Glutamatergic neuron (in vitro differentiated cells): ENCODE measurements at regions not wholly inside any gene's neighbourhood (a gene's known extent, or its start where the extent isn't known, plus 50 kb on each side); places are given as distances from the start of the nearest gene placed in this dataset.

ENCODE experiments used
- DNase-seq: peaks from one replicate; pipeline ENCODE4 v3.0.0; 2022
- H3K27ac Mint-ChIP-seq: one replicate; pipeline ENCODE4 v1.8.0; 2020; ENCODE audit warnings: mild to moderate bottlenecking, mixed read lengths, inconsistent platforms; ENCODE audit not compliant: unreplicated experiment
- H3K27me3 Mint-ChIP-seq: one replicate; pipeline ENCODE4 v1.8.0; 2020; ENCODE audit warnings: mild to moderate bottlenecking, moderate library complexity, mixed read lengths, inconsistent platforms; ENCODE audit not compliant: unreplicated experiment
- H3K36me3 Mint-ChIP-seq: one replicate; pipeline ENCODE4 v1.8.0; 2020; ENCODE audit warnings: mild to moderate bottlenecking, mixed read lengths, inconsistent platforms; ENCODE audit not compliant: unreplicated experiment
- H3K4me1 Mint-ChIP-seq: one replicate; pipeline ENCODE4 v1.8.0; 2020; ENCODE audit warnings: mild to moderate bottlenecking, low read depth, mixed read lengths, inconsistent platforms; ENCODE audit not compliant: unreplicated experiment
- H3K4me3 Mint-ChIP-seq: one replicate; pipeline ENCODE4 v1.8.0; 2020; ENCODE audit warnings: mild to moderate bottlenecking, mixed read lengths, inconsistent platforms; ENCODE audit not compliant: unreplicated experiment
- H3K9me3 Mint-ChIP-seq: one replicate; pipeline ENCODE4 v1.8.0; 2020; ENCODE audit warnings: mild to moderate bottlenecking, moderate library complexity, mixed read lengths, inconsistent platforms; ENCODE audit not compliant: unreplicated experiment
- CTCF ChIP-seq: fragments of 200-600 bp; sonication (generic); IDR thresholded peaks from one replicate; pipeline ENCODE4 v1.5.0; 2021; ENCODE audit not compliant: partially characterized antibody, unreplicated experiment

DNA sequence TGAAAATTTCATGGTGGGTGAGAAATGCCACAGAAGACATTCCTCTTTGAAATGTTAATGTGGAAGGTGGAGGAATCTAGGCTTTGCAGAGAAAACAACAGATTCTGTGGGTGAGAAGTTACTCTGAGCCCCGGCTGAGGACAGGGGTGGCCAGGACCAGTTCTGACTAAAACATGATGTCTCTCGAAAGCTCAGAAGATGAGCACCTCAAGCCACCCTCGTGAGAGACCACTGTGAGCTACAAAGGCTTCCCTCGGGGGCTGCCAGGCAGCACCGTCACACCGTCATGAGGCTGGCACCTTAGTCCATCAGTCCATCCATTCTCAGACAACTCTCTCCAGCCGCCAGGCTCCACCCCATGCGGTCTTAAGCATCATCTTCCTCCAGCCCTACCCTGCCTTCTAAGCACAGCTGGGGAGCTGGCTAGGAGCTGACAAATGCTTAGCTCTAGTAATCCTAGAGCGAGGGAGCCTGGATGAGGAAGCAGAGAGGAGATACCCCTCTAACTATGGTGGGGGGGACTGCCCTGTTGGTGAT lies 360.5 kb downstream of the SHANK2 start:
- Mint-ChIP-seq H3K9me3 (peaks cover 5% of the 10 kb centered on the region), H3K27ac (no peak overlapping the region), H3K36me3 (peaks cover 6% of the 10 kb centered on the region), H3K4me1 (no peaks in the 10 kb centered on the region), H3K4me3 (no peak overlapping the region), H3K27me3 (no peaks in the 10 kb centered on the region)
- DNase-seq: no peak
- no peak for TF ChIP-seq CTCF

DNA sequence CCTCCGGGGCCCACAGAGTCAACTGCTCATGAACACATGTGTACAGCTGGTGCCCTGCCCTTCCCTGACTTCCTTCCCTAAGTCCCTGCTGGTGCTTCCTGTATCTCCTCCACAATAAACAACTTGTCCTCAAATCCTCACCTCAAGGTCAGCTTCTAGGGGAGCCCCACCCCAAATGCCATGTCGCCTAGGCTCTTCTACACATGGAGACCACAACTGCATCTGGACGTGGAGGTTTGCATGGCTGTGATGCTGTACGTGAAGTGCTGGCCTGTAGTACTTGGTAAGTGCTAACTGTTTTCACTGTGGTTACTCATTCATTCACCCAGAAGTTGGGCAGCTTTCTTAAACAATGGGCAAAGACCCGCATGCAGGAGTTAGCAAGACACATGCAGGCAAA lies 359.5 kb downstream of the SHANK2 start:
- Mint-ChIP-seq H3K4me1 (no peaks in the 10 kb centered on the region), H3K36me3 (peaks cover 9% of the 10 kb centered on the region), H3K4me3 (no peak overlapping the region), H3K9me3 (peaks cover 6% of the 10 kb centered on the region), H3K27me3 (no peaks in the 10 kb centered on the region), H3K27ac (no peak overlapping the region)
- no peak for TF ChIP-seq CTCF
- DNase-seq: no peak

DNA sequence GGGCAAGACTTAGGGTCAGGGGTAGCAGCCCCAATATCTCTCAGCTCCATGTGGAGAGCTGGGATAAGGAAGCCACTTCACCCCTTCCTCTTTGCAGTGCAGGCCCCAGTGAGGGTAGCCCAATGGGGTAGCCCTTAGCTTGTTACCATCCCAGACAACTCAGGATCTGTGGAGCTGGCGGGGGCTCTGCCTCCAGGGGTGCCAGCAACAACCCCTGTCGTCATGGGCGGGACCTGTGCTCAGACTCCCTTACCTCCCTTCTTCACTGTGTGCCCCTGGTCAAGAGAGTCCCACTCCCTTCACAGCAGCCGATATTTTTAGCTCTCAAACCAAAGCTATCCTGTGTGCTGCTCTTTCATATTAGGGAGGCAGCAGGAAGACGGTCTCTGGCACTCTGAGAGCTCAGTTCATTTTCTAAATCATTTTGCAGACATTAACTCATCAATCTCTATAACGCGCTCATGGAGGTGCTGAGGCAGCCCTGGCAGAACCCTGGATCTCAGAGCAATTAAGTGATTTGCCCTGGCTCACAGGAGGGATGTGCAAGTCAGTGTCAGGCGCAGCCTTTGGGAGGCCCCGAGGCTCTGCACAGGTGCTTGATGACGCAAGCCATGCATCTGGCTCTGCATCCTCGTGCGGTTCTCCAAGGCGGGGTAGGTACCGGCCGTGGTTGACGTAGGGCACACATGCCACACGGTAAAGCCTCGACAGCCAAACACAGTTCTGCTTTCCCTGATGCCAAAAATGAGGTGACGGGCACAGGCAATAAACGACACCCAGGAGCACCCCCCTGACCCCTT lies 357.6 kb downstream of the SHANK2 start:
- no peak for TF ChIP-seq CTCF
- Mint-ChIP-seq H3K36me3 (peaks cover 12% of the 10 kb centered on the region), H3K9me3 (peaks cover 5% of the 10 kb centered on the region), H3K4me1 (no peaks in the 10 kb centered on the region), H3K27ac (no peak overlapping the region), H3K27me3 (no peaks in the 10 kb centered on the region), H3K4me3 (no peak overlapping the region)
- DNase-seq: no peak

DNA sequence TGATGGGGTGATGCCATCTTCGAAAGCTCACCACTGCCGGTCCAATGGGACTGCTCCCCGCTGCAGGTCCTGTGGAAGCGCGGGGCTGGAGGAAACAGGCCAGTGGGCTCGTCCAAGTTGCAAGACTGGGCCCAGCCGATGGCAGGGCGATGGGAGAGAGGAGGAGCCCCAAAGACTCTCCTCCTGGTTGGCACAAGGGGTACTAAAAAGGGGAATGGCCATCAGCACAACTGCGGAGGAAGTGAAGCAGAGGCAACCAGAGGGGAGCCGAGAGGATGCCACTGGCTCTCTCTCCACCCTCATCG lies 357.1 kb downstream of the SHANK2 start:
- Mint-ChIP-seq H3K27ac (no peak overlapping the region), H3K36me3 (peaks cover 12% of the 10 kb centered on the region), H3K27me3 (no peaks in the 10 kb centered on the region), H3K4me3 (no peak overlapping the region), H3K4me1 (no peaks in the 10 kb centered on the region), H3K9me3 (peaks cover 5% of the 10 kb centered on the region)
- no peak for TF ChIP-seq CTCF
- no peak for DNase-seq

GRCh38 chr11:70897429-70897828 lies 354.9 kb downstream of the SHANK2 start:
- Mint-ChIP-seq H3K9me3 (peaks cover 4% of the 10 kb centered on the region), H3K4me3 (no peak overlapping the region), H3K27ac (no peak overlapping the region), H3K36me3 (peaks cover 12% of the 10 kb centered on the region), H3K4me1 (no peaks in the 10 kb centered on the region), H3K27me3 (peaks cover 2% of the 10 kb centered on the region)
- no peak for DNase-seq
- no peak for TF ChIP-seq CTCF
